Posterior vena cava (tissue), 2 donors: ENCODE measurements at regions not wholly inside any gene's neighbourhood (a gene's known extent, or its start where the extent isn't known, plus 50 kb on each side); places are given as distances from the start of the nearest gene placed in this dataset.
"Not testable (repeated sequence)": the region's sequence is repeated elsewhere in the genome, so short reads cannot be mapped to it uniquely, and the experiment has no call there.

Experiments used
- DNase-seq: peaks from one replicate; pipeline ENCODE4 v3.0.0-alpha.2; 2020; ENCODE audit warnings: low spot score
- intact Hi-C, 2 donors: fragments of 100-400 bp; cut with DNase I; formaldehyde crosslinking; loops; one replicate each; pipeline versions ENCODE4 v1.14.1 to v1.14.2; 2022 to 2023
- donor health status: DM: yes; HTN: yes; CAD: no.
- donor health status: DM: yes; HTN: yes; CAD: no.

GRCh38 chr7:131074043-131074442 is 253.6 kb upstream of the MKLN1 start:
- DNase-seq, result no peak
- intact Hi-C loops, result no loop called here

GRCh38 chr7:131074585-131074984 is 253.1 kb upstream of the MKLN1 start:
- no peak for DNase-seq
- intact Hi-C loops, result no loop called here

GRCh38 chr7:131075406-131075805 is 252.3 kb upstream of the MKLN1 start:
- intact Hi-C loops, result no loop called here
- no peak for DNase-seq

GRCh38 chr7:131076032-131076431 is 251.6 kb upstream of the MKLN1 start:
- intact Hi-C loops, result no loop called here
- no peak for DNase-seq

GRCh38 chr7:131076711-131077181 is 250.9 kb upstream of the MKLN1 start:
- DNase-seq, result no peak
- intact Hi-C loops, result no loop called here

- intact Hi-C loops, result no loop called here
- DNase-seq, result no peak
Observed at GRCh38 chr7:131077735-131078134, 249.9 kb upstream of the MKLN1 start.

- no peak for DNase-seq
- intact Hi-C loops, result no loop called here
Observed at GRCh38 chr7:131080754-131081153, 246.9 kb upstream of the MKLN1 start.

GRCh38 chr7:131081308-131081707 is 246.4 kb upstream of the MKLN1 start:
- intact Hi-C loops, result no loop called here

GRCh38 chr7:131083781-131084180 is 243.9 kb upstream of the MKLN1 start:
- no peak for DNase-seq
- intact Hi-C loops, result no loop called here

More at GRCh38 chr7:131081308-131081707, 246.4 kb upstream of the MKLN1 start:
- DNase-seq, result no peak

- intact Hi-C loops, result not testable (repeated sequence)
Observed at GRCh38 chr7:131084336-131084735, 243.3 kb upstream of the MKLN1 start.

GRCh38 chr7:131087756-131088658 is 239.7 kb upstream of the MKLN1 start:
- DNase-seq, result no peak
- intact Hi-C loops, result no loop called here

More at GRCh38 chr7:131084336-131084735, 243.3 kb upstream of the MKLN1 start:
- not testable (repeated sequence) for DNase-seq

- no peak for DNase-seq
- intact Hi-C loops, result no loop called here
Observed at GRCh38 chr7:131090188-131090587, 237.5 kb upstream of the MKLN1 start.

GRCh38 chr7:131090886-131091692 is 236.6 kb upstream of the MKLN1 start:
- no peak for DNase-seq
- intact Hi-C loops, result no loop called here

- intact Hi-C loops, result no loop called here
Observed at GRCh38 chr7:131094685-131095084, 233.0 kb upstream of the MKLN1 start.

GRCh38 chr7:131095346-131095745 is 232.3 kb upstream of the MKLN1 start:
- intact Hi-C loops, result no loop called here
- DNase-seq, result no peak

More at GRCh38 chr7:131094685-131095084, 233.0 kb upstream of the MKLN1 start:
- no peak for DNase-seq

GRCh38 chr7:131096267-131096927 is 231.3 kb upstream of the MKLN1 start:
- DNase-seq, result no peak
- intact Hi-C loops, result no loop called here

GRCh38 chr7:131097662-131098376 is 229.9 kb upstream of the MKLN1 start:
- DNase-seq, result no peak
- intact Hi-C loops, result no loop called here

- intact Hi-C loops, result no loop called here
- no peak for DNase-seq
Observed at GRCh38 chr7:131098527-131098926, 229.1 kb upstream of the MKLN1 start.
